ENCODE measurements at regions not wholly inside any gene's neighbourhood (a gene's known extent, or its start where the extent isn't known, plus 50 kb on each side); places are given as distances from the start of the nearest gene placed in this dataset.

GRCh38 chr3:487614-488013, 291.1 kb downstream of the CHL1 start:
- no peak for TF ChIP-seq CTCF (IDR thresholded peaks at IDR 0.05; ENCODE audit: insufficient read depth, missing control alignments)
- FAIRE-seq (no peak), DNase-seq (ENCODE audit: insufficient read length, low spot score) (no peak)

- no peak for TF ChIP-seq CTCF (IDR thresholded peaks at IDR 0.05; ENCODE audit: insufficient read depth, missing control alignments)
- no peak for FAIRE-seq
- no peak for DNase-seq (ENCODE audit: insufficient read length, low spot score)
Measured at GRCh38 chr3:492586-493316, 296.2 kb downstream of the CHL1 start.

GRCh38 chr3:494190-494589, 297.6 kb downstream of the CHL1 start:
- no peak for FAIRE-seq
- TF ChIP-seq CTCF (IDR thresholded peaks at IDR 0.05; ENCODE audit: insufficient read depth, missing control alignments), result no peak

GRCh38 chr3:498487-498886, 301.9 kb downstream of the CHL1 start:
- FAIRE-seq (no peak), DNase-seq (ENCODE audit: insufficient read length, low spot score) (no peak)
- no peak for TF ChIP-seq CTCF (IDR thresholded peaks at IDR 0.05; ENCODE audit: insufficient read depth, missing control alignments)

More at GRCh38 chr3:494190-494589, 297.6 kb downstream of the CHL1 start:
- no peak for DNase-seq (ENCODE audit: insufficient read length, low spot score)

GRCh38 chr3:499001-499761, 302.6 kb downstream of the CHL1 start:
- no peak for FAIRE-seq
- no peak for DNase-seq (ENCODE audit: insufficient read length, low spot score)
- no peak for TF ChIP-seq CTCF (IDR thresholded peaks at IDR 0.05; ENCODE audit: insufficient read depth, missing control alignments)

- no peak for FAIRE-seq
- TF ChIP-seq CTCF (IDR thresholded peaks at IDR 0.05; ENCODE audit: insufficient read depth, missing control alignments), result no peak
- no peak for DNase-seq (ENCODE audit: insufficient read length, low spot score)
Measured at GRCh38 chr3:502486-502885, 305.9 kb downstream of the CHL1 start.

GRCh38 chr3:513301-513700, 316.7 kb downstream of the CHL1 start:
- FAIRE-seq (no peak), DNase-seq (ENCODE audit: insufficient read length, low spot score) (no peak)
- TF ChIP-seq CTCF (IDR thresholded peaks at IDR 0.05; ENCODE audit: insufficient read depth, missing control alignments), result no peak

Measured in D721Med (cell line).